ENCODE measurements at regions not wholly inside any gene's neighbourhood (a gene's known extent, or its start where the extent isn't known, plus 50 kb on each side); places are given as distances from the start of the nearest gene placed in this dataset.

DNA sequence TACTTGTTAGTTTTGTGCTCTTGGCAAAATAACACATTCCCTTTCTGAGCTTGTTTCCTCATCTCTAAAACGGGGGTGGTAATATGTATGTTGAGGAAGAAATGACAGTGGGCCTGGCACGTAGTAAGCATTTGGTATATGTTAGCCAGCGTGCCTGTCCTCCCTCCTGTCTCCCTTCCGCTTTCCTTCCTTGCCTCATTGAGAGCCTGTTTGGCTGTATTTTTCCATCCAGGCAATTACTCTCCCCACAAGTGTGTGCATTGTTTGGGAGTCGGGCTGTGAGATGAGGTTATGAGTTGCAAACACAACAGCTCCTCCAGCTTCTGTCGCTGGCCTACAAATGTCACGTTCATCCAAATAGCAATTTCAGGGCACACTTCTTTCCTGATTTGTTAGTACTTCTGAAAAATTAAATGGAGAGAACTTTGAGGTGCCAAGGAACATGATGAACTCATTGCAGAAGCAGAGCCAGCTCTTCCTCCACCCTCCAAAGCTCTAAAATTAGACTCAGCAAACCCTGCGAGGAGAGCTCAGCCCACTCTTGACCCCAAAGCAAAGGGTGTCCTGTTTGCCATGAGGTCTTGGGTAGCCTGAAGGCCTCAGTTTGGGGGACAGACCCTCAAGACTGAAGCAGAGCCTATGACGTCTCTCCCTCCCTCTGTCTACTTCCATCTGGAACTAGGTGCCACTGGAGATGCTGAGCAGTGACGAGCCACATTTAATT, 50.7 kb upstream of the TOX2 start:
- FAIRE-seq = no peak

DNA sequence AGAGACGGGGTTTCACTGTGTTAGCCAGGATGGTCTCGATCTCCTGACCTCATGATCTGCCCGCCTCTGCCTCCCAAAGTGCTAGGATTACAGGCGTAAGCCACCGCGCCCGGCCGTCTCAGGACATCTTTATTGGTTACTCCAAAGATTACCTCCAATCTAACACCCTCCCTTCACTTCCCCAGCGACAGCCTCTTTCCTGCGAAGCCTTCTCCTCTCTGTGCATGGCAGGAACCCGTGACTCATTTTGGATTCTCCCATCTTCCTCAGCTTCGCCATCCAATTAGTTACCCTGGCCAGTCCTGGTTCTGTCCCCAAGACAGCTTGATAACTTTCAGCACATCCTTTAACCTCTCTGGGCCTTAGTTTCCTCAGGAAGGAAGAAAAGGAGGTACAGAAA, 51.3 kb upstream of the TOX2 start:
- no peak for FAIRE-seq

DNA sequence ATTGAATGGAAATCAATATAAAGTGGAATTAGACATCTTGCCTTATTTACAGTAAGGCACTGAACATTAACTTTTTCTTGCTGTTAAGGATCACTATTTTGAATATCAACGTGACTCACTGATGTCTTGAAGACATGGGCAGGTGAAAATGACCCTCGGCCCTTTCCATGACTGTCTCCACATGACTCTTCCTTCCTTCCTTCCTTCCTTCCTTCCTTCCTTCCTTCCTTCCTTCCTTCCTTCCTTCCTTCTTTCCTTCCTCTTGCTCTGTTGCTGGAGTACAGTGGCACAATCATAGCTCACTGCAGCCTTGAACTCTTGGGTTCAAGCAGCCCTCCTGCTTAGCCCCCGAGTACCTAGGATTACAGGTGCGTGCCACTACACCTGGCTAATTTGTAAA, 52.2 kb upstream of the TOX2 start:
- no peak for FAIRE-seq

DNA sequence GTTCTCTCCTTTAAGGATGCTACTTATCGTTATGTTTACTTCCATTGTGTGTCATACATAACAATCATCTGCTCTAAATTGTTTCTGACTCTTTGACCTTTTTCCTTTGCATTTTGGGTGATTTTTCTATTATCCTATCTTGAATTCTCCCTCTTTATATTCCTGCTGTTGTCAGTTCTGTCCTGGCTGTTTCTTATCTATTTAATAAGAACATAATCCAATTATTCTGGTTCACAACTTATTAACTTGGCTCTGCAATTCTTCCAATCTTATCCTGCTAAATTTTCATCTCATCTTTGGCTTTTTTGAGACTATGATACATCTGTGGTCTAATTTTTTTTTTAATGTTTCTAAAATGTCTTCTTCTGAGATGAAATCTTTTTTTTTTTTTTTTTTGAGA, 54.7 kb upstream of the TOX2 start:
- no peak for FAIRE-seq

DNA sequence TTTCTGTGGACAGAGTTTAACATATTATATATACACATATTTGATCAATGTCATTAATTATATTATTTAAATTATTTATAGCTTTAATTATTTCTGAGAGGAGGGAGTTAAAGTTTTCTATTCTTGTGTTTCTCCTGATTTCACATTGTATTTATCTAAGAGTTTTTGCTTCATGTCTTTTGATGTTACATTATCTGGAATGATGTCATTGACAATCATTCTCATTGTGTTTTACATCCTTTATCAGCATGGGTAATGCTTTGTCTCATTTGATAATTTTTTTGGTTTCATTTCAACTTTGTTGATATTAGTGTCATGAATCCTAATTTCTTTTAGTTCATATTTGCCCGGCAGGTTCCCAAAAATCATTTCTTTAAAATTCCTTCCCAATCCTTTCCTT, 56.7 kb upstream of the TOX2 start:
- FAIRE-seq = no peak

DNA sequence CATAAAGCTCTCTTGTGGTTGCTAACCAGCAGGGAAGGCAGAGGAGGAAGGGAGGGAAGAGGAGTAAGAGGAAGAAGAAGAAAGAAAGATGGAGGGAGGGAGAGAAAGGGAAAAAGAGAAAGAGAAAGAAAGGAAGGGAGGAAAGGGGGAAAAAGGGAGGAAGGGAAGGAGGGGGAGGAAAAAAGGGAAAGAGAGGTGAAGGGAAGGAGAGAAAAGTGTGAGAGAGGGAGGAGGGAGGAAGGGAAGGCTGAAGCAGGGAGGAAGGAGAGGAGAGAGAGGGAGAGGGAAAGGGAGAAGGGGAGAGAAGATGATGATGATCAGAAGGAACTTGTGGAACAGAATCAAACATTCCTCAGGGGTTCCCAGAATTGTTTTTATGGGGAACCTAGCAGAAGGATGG, 57.5 kb upstream of the TOX2 start:
- FAIRE-seq = no peak

DNA sequence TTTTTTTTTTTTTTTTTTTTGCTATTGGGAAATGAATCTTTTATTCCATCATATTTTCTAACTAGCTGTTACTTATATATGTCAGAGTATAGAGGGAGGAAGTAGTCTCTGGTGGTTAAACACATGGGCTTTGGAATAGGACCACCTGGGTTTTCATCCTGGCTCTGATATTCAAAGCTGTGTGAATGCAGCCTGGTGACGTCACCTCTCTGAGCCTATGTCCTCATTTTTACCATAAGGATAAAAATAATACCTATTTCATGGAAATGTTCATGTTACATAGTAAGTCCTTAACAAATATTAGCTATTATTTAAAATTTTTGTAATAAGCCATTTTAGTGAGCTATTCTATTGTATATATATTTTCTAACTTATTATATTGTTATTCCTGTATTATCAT, 58.8 kb upstream of the TOX2 start:
- peak; percentile 59 for FAIRE-seq

DNA sequence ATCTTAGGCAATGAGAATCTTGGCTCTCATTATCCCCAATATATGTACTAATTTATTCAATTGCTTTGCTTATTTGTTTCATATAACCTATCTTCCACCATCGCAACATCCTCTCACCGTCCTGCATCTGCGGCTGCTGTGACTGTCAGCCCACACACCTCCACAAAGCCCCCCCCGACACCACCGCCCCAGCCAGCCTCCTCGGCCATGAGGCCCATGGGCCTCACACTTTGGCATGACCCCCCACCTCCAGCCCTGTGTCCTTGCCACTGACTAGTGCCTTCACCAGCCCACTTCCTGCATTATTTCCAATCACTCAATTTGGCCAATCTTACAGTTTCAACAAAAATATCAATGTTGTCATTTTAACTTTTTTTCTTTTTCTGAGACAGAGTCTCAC, 60.7 kb upstream of the TOX2 start:
- no peak for FAIRE-seq

DNA sequence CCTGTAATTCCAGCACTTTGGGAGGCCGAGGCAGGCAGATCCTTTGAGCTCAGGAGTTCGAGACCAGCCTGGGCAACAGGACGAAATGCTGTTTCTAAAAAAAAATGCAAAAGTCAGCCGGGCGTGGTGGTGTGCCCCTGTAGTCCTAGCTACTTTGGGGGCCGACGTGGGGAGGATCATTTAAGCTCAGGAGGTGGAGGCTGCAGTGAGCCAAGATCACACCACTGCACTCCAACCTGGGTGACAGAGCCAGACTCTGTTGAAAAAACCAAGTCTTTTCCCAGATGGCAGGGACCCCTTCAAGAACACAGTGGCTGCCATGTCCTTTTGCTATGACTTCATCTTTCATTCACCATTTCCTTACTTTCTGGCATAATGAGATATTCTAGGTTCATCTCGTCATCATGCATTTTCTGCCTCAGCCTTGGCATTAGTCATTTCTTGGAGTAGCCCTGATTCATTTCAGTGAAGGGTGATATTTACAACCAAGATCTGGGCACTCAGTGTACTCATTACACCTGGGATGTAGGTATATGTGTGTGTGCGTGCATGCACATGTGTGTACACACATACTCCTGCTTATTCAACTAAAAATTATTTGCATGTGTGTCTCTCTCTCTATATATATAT, 61.4 kb upstream of the TOX2 start:
- FAIRE-seq = no peak

DNA sequence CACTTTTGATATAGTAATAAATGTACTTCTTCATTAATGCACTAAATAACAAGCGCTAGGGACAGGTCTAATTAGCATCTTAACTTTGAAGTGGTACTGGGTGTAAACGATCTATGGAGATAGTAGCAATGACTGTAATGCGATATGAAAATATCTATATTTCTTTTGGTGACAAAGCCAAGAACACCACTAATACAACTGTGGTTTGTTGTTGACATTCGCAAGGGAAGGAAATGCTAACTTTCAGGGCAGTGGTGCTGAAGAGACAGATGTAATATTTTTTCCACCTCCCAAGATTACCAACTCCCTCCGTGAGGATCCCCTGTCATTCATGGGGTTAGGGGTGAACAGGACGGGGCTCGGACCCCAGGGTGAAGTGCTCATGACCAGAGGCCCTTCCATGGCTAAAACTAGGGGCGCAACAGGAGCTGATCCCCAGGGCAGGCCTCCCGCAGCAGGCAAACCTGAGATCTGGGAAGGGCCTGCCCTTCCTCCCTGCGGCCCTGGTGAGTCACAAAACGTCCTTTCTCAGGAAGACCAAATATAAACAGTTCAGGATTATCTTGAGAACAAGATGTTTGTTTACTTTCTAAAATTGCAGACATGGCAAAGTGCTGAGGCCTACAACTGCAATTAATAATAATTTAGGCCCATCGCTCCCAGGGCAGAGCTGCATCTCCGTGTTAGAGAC, 65.0 kb upstream of the TOX2 start:
- no peak for FAIRE-seq

DNA sequence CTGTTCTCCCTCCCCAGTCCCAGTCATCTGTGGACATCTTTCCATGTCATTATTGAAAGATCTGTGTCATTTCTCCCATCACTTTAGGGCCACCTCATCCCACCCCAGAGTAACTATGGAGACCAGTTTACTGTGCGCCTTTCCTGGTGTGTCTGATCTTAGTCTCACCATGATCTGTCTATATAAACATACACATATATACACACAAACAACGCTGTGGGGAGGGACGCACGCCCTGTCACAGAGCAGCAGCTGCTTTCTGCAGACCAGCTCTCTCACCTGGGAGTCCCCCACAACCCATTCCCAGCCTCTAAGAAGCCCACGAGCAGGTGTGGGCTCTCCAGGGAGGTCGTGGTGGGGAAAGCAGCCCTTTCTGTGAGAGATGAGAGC, 68.1 kb upstream of the TOX2 start:
- FAIRE-seq = no peak

DNA sequence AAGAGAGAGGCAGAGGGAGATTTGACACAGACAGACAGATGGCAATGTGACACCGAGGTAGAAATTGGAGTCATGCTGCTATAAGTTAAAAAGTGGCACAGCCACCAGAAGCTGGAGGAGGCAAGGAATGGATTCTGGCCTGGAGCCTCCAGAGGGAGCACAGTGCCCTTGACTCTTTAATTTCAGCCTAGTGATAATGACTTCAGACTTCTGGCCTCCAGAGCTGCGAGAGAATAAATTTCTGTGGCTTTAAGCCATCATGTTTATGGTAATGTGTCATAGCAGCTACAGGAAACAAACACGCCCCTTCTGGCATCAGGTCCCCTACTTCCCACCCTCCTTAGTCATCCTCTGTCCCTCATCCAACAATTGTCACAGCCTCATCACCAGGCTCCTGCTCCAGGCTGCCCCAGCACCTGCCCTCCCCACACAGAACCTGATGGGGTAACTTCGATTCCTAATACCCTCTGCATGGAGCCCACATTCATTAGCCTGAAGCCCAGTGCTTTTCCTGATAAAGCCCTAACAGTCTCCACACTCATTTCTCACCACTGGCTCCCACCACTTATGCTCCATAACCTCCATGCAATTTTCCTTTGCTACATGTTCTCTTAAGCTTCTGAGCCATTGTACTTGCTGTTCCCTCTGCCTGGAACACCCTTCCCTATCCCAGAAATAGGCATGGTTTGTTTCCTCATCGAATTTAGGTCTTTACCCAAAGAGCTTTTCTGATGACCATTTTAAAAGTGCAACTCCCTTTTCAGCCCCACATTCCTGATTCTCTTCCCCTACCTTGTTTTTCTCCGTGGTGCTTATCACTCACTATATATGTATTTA, 69.7 kb upstream of the TOX2 start:
- FAIRE-seq = no peak

DNA sequence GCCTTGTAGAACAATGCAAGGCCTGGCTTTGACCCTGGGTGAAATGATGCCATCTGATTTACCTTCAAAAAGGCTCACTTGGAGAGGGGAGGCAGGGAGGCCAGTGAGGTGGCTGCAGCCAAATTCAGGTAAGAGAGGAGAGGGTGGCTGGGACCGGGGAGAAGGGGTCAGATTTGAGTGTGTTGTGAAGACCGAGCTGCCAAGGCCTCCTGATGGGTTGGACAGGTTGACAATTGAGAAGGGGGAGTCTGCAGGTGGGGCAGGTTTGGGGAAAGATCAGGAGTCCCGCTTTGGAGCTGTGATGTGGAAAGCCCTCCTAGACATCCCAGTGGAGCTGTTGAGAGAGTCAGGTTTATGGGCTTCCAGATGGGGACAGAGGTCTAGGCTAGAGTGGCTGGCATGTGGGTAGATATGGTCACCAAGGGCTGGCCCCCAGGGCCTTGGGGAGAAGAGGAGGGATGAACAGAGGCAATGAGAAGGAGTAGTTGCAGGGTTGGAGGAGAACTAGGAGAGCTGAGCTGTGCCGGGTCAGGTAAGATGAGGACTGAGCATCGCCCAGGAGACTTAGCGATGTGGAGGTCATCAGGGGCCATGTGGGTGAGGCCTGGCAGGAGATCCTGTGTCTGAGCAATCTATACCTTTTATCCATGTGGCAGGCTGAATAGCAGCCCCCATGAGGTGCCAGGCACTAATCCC, 70.5 kb upstream of the TOX2 start:
- no peak for FAIRE-seq

DNA sequence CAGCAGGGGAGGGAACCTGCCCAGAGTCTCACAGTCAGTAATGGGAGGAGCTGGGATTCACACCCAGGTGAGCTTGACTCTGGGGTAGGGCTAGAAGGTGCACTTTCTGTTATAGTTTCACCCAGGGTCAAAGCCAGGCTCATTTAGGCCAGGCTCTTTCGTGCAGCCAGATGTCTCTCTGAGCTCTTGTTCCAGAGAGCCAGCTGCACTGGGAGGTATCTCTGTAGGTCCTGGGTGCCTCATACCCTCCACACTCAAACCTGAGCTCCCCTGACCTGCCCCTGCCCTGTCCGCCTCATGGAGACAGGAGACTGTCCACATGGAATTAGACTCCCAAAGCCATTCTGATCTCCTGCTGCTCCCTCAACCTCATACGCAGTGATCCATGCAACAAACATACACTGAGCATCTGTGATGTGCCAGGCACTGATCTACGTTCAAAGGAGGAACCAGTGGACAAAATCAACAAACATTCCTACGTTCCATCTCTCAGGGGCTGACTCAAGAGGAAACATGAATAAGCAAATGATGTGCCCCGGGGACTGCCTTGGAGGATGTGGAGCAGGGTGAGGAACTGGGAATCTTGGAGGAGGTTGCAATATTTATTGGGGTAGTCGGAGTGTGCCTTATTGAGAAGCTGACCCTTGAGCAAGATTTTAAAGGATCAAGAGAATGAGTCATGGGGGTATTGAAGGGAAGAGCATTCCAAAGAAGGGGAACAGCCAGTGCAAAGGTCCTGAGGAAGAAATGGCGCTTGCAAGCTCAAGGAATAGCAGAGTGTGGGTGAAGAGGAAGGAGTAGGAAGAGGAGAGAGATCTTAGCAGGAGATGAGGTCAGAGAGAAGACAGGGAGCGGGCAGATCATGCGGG, 71.3 kb upstream of the TOX2 start:
- no peak for FAIRE-seq

DNA sequence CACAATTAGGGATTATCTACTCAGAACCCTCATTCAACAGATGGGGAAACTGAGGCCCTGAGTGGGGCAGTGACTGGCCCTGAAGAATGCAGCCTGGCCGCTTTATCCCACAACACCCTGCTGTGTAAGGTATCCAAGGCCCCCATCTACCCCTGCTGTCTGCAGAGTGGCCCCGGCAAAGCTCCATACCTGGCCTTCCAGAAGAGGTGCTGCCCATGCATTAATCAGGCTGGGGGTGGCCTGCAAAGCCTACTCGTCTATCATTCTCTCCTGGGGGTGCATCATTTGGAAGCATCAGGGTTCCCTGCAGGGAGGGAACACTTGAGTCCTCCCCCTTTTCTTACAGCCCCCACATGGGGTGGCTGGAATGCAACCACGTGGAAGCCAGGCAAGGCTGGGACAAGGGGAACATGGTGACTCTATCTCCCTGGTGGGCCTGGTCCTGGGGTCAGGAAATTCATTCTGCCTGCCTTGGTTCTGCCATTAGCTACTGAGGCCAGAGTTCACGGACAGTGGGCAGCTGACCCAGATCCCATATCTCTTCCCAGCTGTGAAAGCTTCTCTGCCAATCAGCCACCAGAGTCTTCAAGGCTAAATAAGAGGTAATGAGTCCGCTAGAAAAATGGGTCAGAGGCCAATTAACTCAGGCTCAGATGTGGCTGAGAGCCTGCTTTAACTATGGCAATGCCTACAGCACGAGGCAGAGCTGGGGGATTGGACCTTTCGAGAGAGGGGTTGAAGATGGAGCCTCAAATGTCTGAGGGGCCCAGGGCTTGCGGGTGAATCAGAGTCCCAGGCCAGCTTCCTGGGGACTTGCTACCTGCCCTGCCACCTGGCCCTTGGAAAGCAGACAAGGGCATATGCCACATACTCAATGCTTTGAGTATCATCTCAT, 72.3 kb upstream of the TOX2 start:
- no peak for FAIRE-seq

DNA sequence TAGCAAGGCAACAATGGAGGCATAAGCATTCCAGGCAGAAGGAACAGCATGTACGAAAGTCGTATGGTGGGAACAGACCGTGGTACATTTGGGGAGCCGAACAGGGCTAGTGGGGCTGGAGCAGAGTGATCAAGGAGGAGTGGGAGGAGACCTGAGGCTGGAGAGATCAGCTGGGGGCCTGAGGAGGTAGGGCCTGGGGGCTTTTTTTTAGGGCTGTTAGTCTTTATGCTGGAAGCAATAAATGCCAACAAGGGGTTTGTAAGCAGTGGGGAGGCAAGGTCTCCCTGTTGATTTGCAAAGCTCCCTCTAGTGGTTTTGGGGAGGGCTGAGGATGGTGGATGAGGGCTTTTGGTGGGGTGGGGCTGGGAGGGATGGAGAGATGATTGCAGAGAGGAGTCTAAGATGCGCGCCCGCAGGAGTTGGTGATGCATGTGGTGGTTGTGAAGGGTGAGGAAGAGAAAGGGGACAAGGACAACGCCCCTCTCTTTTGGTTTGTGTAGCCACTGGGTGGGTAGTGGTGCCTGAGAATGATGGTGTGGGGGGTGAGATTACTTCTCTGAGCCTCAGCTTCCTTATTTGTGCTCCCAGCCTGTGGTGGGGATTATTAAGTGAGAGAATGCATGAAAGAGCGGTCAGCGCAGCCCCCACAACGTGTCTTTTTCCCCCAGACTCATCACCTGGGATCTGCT, 74.1 kb upstream of the TOX2 start:
- no peak for FAIRE-seq

DNA sequence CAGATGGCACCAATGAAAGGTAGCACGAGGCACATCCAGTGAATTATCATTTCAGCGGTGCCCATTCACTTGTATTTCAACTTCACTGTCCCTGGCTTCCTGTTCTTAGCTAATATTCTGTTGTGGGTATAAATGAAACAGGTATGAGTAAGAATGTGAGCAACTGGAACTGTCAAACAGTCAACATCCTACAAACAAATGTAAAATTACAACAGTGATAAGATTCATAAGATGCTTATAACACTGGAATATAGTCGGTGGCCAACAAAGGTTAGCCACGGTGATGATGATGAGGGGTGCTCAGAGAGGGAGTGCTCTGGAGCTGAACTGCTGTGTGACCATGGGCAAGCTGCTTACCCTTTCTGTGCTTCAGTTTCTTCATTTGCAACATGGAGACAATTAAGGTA, 74.9 kb upstream of the TOX2 start:
- no peak for FAIRE-seq

DNA sequence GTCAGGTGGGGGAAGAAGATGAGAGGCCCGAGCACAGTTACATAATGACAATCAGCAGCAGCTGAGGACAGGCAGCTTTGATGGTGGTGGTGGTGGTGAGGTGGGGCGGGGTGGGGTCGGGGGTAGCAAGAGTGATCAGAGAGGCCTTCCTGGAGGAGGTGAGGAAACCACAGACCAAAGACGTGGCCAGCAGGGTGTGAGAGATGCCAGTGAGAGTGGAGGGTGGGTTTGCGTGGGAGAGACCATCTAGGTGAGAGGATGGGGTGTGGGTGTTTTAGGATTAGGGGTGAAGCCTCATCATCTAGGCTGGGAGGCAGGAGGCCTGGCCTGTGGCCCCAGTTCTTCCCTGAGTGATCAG, 76.0 kb upstream of the TOX2 start:
- FAIRE-seq = no peak

DNA sequence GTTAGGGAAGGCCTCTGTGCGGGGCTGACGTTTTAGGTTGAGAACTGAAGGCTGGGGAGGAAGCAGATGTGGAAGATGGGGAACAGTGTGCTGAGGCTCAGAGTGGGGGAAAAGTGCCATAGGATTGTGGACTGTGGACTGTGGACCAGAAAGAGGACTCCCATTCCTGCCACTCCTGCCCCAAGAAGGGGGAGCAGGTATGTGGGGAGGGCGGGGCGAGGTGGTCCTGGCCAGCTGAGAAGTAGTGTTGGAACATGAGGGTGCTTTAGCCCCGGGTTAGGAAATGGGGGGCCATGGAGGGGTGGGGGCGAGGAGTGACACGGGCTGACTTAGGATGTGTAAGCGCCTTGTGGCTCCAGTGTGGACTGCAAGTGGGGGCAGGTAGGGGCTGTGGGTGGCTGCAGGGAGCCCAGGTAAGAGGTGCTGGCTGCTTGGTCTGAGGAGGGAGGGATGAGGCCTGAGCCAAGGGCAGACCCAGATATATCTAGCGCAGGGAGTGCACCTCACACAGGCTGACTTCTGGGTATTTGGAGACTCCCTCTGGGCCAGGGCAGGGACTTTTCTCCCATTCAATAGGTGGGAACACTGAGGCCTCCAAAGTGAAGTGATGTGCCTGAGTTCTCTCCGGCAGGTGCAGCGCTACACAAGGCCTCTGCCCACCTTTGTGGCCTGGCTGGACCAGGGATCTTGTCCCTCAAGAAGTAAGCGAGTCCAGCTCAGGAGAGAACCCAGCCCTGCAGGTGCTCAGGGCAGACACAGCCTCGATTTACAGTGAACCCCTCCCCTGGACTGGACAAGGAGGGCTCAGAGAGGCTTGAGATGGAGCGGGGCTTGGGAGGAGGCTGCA, 76.6 kb upstream of the TOX2 start:
- FAIRE-seq = no peak
